Keratinocyte (primary cell): ENCODE measurements at regions not wholly inside any gene's neighbourhood (a gene's known extent, or its start where the extent isn't known, plus 50 kb on each side); places are given as distances from the start of the nearest gene placed in this dataset.

Source experiments
- DNase-seq: peaks from one replicate; pipeline ENCODE4 v3.0.0-alpha.2; 2011; ENCODE audit warnings: low read depth, missing footprints, low spot score
- FAIRE-seq: peaks from 2 replicates; lab custom pipeline; 2011; peaks lifted over from hg19 to GRCh38; lab: Jason Lieb, UNC
- H2AFZ ChIP-seq: 2 replicates; pipeline ENCODE4 v1.6.0; 2012; ENCODE audit warnings: low read length, control low read depth, inconsistent platforms; ENCODE audit not compliant: control insufficient read depth
- H3K27ac ChIP-seq: 2 replicates; pipeline ENCODE4 v1.5.1; 2011; ENCODE audit warnings: low read length; ENCODE audit not compliant: control insufficient read depth, insufficient read depth
- H3K27me3 ChIP-seq: 3 replicates; pipeline ENCODE4 v1.6.0; 2011; ENCODE audit warnings: low read length; ENCODE audit not compliant: control insufficient read depth, insufficient read depth; ENCODE audit errors: extremely low read depth
- H3K36me3 ChIP-seq, 2 experiments: 2 replicates in 1 of 2; 3 replicates in 1 of 2; pipeline ENCODE4 v1.5.1; 2011; ENCODE audit warnings: low read length in 2 of 2, mild to moderate bottlenecking in 1 of 2; ENCODE audit not compliant: control insufficient read depth in 2 of 2, insufficient read depth in 2 of 2; ENCODE audit errors: extremely low read depth in 1 of 2
- H3K4me1 ChIP-seq: 3 replicates; pipeline ENCODE4 v1.5.1; 2011; ENCODE audit warnings: low read length; ENCODE audit not compliant: control insufficient read depth, insufficient read depth; ENCODE audit errors: extremely low read depth
- H3K4me2 ChIP-seq: 3 replicates; pipeline ENCODE4 v1.6.0; 2011; ENCODE audit warnings: low read depth, low read length; ENCODE audit not compliant: control insufficient read depth, insufficient read depth; ENCODE audit errors: extremely low read depth
- H3K4me3 ChIP-seq, 3 experiments: fragments of 200-600 bp in 1 of 3; sonication (generic) in 1 of 3; 2 replicates in 2 of 3; 3 replicates in 1 of 3; pipeline ENCODE4 v1.5.1; 2011 to 2016; ENCODE audit warnings: low read length in 3 of 3, mild to moderate bottlenecking in 3 of 3, control low read depth in 2 of 3, inconsistent platforms in 1 of 3, low read depth in 1 of 3, mixed read lengths in 1 of 3, mixed run types in 1 of 3, moderate library complexity in 1 of 3; ENCODE audit not compliant: control insufficient read depth in 2 of 3, insufficient read depth in 2 of 3; ENCODE audit errors: extremely low read depth in 1 of 3
- H3K79me2 ChIP-seq: 2 replicates; pipeline ENCODE4 v1.6.0; 2012; ENCODE audit warnings: low read length; ENCODE audit not compliant: control insufficient read depth, insufficient read depth
- H3K9ac ChIP-seq: 3 replicates; pipeline ENCODE4 v1.6.0; 2011; ENCODE audit warnings: low read length; ENCODE audit not compliant: control insufficient read depth, insufficient read depth; ENCODE audit errors: extremely low read depth
- H3K9me1 ChIP-seq: 3 replicates; pipeline ENCODE4 v1.6.0; 2011; ENCODE audit warnings: low read length; ENCODE audit not compliant: control insufficient read depth, insufficient read depth; ENCODE audit errors: extremely low read depth
- H3K9me3 ChIP-seq: 2 replicates; pipeline ENCODE4 v1.5.1; 2012; ENCODE audit warnings: low read depth, low read length; ENCODE audit not compliant: control insufficient read depth
- H4K20me1 ChIP-seq: 3 replicates; pipeline ENCODE4 v1.6.0; 2011; ENCODE audit warnings: low read length; ENCODE audit not compliant: control insufficient read depth, insufficient read depth; ENCODE audit errors: extremely low read depth
- CTCF ChIP-seq, 3 experiments: IDR thresholded peaks in 1 of 3; conservative IDR thresholded peaks in 1 of 3; optimal IDR thresholded peaks in 1 of 3; 2 replicates in 2 of 3; 3 replicates in 1 of 3; pipeline versions ENCODE3 to v1.5.1; 2011; ENCODE audit warnings: low read length in 3 of 3, mild to moderate bottlenecking in 3 of 3, moderate library complexity in 2 of 3, control low read depth in 1 of 3, inconsistent platforms in 1 of 3; ENCODE audit not compliant: insufficient read depth in 2 of 3; ENCODE audit errors: extremely low read depth in 1 of 3
- EZH2 ChIP-seq: IDR thresholded peaks from one replicate; pipeline ENCODE4 v1.6.1; 2012; ENCODE audit warnings: inconsistent platforms, mild to moderate bottlenecking, low read length, moderate library complexity
- dilution Hi-C: fragments of 300-500 bp; cut with MboI; formaldehyde crosslinking; loops from one replicate; pipeline ENCODE4 v1.7.0; 2020; ENCODE audit warnings: low sequenced_read_pairs; ENCODE audit not compliant: extremely low pct_ligation_motif_present

GRCh38 chr6:170125456-170126300 lies 165.2 kb downstream of the DLL1 start:
- peaks cover 6% of the 10 kb centered on the region for H3K9me3 ChIP-seq
- no peak overlapping the region for H3K9ac ChIP-seq
- no peak for TF ChIP-seq EZH2
- TF ChIP-seq CTCF (optimal IDR thresholded peaks at IDR 0.05 in 1 of 3, IDR thresholded peaks at IDR 0.05 in 1 of 3, conservative IDR thresholded peaks at IDR 0.05 in 1 of 3; ENCODE audit: extremely low read depth in 1 of 3, insufficient read depth in 2 of 3, low read length in 3 of 3), result no peak
- FAIRE-seq (no peak), DNase-seq (no peak)
- dilution Hi-C loops, result loop anchor here (25.0 kb wide), 1 partner anchor 288 kb away; no protein-coding TSS in a partner anchor
- H3K4me1 ChIP-seq, result peaks cover 34% of the 10 kb centered on the region
- no peaks in the 10 kb centered on the region for H4K20me1 ChIP-seq
- H3K27ac ChIP-seq, result no peak overlapping the region
- H3K27me3 ChIP-seq, result no peaks in the 10 kb centered on the region
- no peak overlapping the region for H3K4me3 ChIP-seq
- no peaks in the 10 kb centered on the region for H3K36me3 ChIP-seq
- no peaks in the 10 kb centered on the region for H3K9me1 ChIP-seq
- no peak overlapping the region for H3K4me2 ChIP-seq
- no peak overlapping the region for H2AFZ ChIP-seq
- H3K79me2 ChIP-seq, result no peaks in the 10 kb centered on the region

- Histone ChIP-seq H3K27ac (peak overlapping the region; percentile 40), H3K27me3 (no peaks in the 10 kb centered on the region), H3K4me2 (peak overlapping the region; percentile 49), H4K20me1 (no peaks in the 10 kb centered on the region), H3K4me1 (peaks cover 34% of the 10 kb centered on the region), H3K9ac (no peak overlapping the region), H2AFZ (peak overlapping the region; percentile 42), H3K9me3 (peaks cover 6% of the 10 kb centered on the region), H3K9me1 (no peaks in the 10 kb centered on the region), H3K36me3 (no peaks in the 10 kb centered on the region), H3K4me3 (no peak overlapping the region), H3K79me2 (no peaks in the 10 kb centered on the region)
- no peak for TF ChIP-seq EZH2
- no peak for TF ChIP-seq CTCF (optimal IDR thresholded peaks at IDR 0.05 in 1 of 3, IDR thresholded peaks at IDR 0.05 in 1 of 3, conservative IDR thresholded peaks at IDR 0.05 in 1 of 3; ENCODE audit: extremely low read depth in 1 of 3, insufficient read depth in 2 of 3, low read length in 3 of 3)
- dilution Hi-C loops, result loop anchor here (25.0 kb wide), 1 partner anchor 288 kb away; no protein-coding TSS in a partner anchor
- FAIRE-seq, result peak; percentile 94
- DNase-seq, result peak; percentile 52
These were observed 166.0 kb downstream of the DLL1 start for GRCh38 chr6:170124836-170125235.
